22Rv1 (cell line): ENCODE measurements at regions not wholly inside any gene's neighbourhood (a gene's known extent, or its start where the extent isn't known, plus 50 kb on each side); places are given as distances from the start of the nearest gene placed in this dataset.

ENCODE experiments used
- H3K27ac ChIP-seq: fragments of 450-650 bp; 2 replicates; pipeline ENCODE4 v1.5.1; 2017
- CTCF ChIP-seq: fragments of 450-650 bp; IDR thresholded peaks from 2 replicates; pipeline ENCODE4 v1.5.1; 2017; ENCODE audit warnings: mild to moderate bottlenecking
- ZFX ChIP-seq: fragments of 450-650 bp; IDR thresholded peaks from 2 replicates; pipeline ENCODE4 v1.6.1; 2017; ENCODE audit warnings: antibody characterized with exemption, borderline replicate concordance

GRCh38 chr15:93523481-93523880 lies 434.5 kb upstream of the RGMA start:
- H3K27ac ChIP-seq = no peak overlapping the region
- TF ChIP-seq ZFX = no peak
- no peak for TF ChIP-seq CTCF

GRCh38 chr15:93520206-93520605 lies 431.2 kb upstream of the RGMA start:
- TF ChIP-seq ZFX = no peak
- no peak for TF ChIP-seq CTCF
- no peak overlapping the region for H3K27ac ChIP-seq

GRCh38 chr15:93519599-93519998 lies 430.6 kb upstream of the RGMA start:
- no peak overlapping the region for H3K27ac ChIP-seq
- TF ChIP-seq ZFX (no peak), CTCF (no peak)

GRCh38 chr15:93517176-93517575 lies 428.2 kb upstream of the RGMA start:
- no peak overlapping the region for H3K27ac ChIP-seq
- TF ChIP-seq ZFX = no peak
- no peak for TF ChIP-seq CTCF

- H3K27ac ChIP-seq = no peak overlapping the region
- TF ChIP-seq CTCF = no peak
- TF ChIP-seq ZFX = no peak
Observed at GRCh38 chr15:93515256-93516051, 426.4 kb upstream of the RGMA start.

- no peak for TF ChIP-seq CTCF
- TF ChIP-seq ZFX = no peak
- H3K27ac ChIP-seq = no peak overlapping the region
Observed at GRCh38 chr15:93506646-93507045, 417.6 kb upstream of the RGMA start.

GRCh38 chr15:93505506-93505905 lies 416.5 kb upstream of the RGMA start:
- no peak overlapping the region for H3K27ac ChIP-seq
- TF ChIP-seq CTCF = no peak
- TF ChIP-seq ZFX = no peak
